ENCODE measurements at regions not wholly inside any gene's neighbourhood (a gene's known extent, or its start where the extent isn't known, plus 50 kb on each side); places are given as distances from the start of the nearest gene placed in this dataset.

DNA sequence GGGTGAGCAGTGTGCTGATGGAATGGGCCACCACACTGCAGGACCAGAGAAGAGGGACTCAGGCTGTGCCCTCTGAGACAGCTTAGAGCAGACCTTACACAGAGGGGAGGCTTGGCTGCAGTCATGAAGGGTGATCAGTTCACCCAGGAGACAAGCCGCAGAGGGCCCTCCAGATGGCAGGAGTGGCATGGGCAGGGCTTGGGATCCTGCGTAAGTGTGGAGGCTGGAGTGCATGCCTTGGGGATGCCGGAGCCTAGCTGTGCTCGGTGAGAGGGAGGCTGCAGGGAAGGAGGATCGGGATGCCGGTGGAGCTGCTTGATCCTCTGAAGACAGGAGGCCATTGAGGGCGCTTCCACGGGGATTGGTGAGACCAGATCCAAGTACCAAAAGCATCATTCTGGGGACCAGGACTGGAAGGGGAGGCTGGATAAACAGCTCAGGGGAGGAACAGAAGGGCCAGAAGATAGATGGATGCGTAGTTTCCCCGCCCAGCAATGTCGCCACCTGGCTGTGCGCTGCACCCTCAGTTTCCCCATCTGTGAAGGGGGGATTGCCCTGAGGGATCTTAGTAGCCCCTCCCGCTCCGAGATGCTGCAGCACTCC lies 163.4 kb downstream of the INHBB start:
- no peak overlapping the region for H3K4me3 ChIP-seq (ENCODE audit: low read depth, low read length)
- POLR2A ChIA-PET: no interaction called here
- no peak overlapping the region for H3K27ac ChIP-seq (ENCODE audit: extremely low read depth, low read depth, low read length)
- H3K4me1 ChIP-seq (ENCODE audit: control insufficient read depth, insufficient read depth, low read length): no peaks in the 10 kb centered on the region
- no peaks in the 10 kb centered on the region for H3K36me3 ChIP-seq (ENCODE audit: control insufficient read depth in 2 of 2, insufficient read depth in 1 of 2, low read length in 2 of 2)
- CTCF ChIA-PET: interaction anchor here (0.9 kb wide), 1 partner anchor 12 kb away, joined by 3 read pairs; no protein-coding TSS in a partner anchor
- no peaks in the 10 kb centered on the region for H3K9me3 ChIP-seq (ENCODE audit: control insufficient read depth, insufficient read depth, low read depth, low read length)
- TF ChIP-seq ZFP41 (tag by site-specific recombination; IDR thresholded peaks at IDR 0.05; ENCODE audit: borderline replicate concordance) (no peak), ZNF571 (tag by site-specific recombination; IDR thresholded peaks at IDR 0.05) (no peak), ZNF558 (tag by site-specific recombination; IDR thresholded peaks at IDR 0.05) (no peak), HIC1 (tag by site-specific recombination; IDR thresholded peaks at IDR 0.05) (no peak), SCRT2 (tag by site-specific recombination; IDR thresholded peaks at IDR 0.05) (no peak), ZFP69B (tag by site-specific recombination; IDR thresholded peaks at IDR 0.05) (no peak), ZNF600 (tag by site-specific recombination; IDR thresholded peaks at IDR 0.05) (no peak), SP2 (tag by site-specific recombination; IDR thresholded peaks at IDR 0.05) (no peak), FEZF1 (tag by site-specific recombination; IDR thresholded peaks at IDR 0.05) (no peak)

GRCh38 chr2:120509991-120510735 lies 164.2 kb downstream of the INHBB start:
- H3K4me1 ChIP-seq (ENCODE audit: control insufficient read depth, insufficient read depth, low read length): no peaks in the 10 kb centered on the region
- ChIA-PET POLR2A (no interaction called here), CTCF (interaction anchor here (0.7 kb wide), 1 partner anchor 11 kb away, joined by 4 read pairs; no protein-coding TSS in a partner anchor)
- no peaks in the 10 kb centered on the region for H3K9me3 ChIP-seq (ENCODE audit: control insufficient read depth, insufficient read depth, low read depth, low read length)
- H3K4me3 ChIP-seq (ENCODE audit: low read depth, low read length): no peak overlapping the region
- no peaks in the 10 kb centered on the region for H3K36me3 ChIP-seq (ENCODE audit: control insufficient read depth in 2 of 2, insufficient read depth in 1 of 2, low read length in 2 of 2)
- no peak overlapping the region for H3K27ac ChIP-seq (ENCODE audit: extremely low read depth, low read depth, low read length)
- no peak for TF ChIP-seq ZNF350 (tag by site-specific recombination; IDR thresholded peaks at IDR 0.05)
- TF ChIP-seq ZNF585B (tag by site-specific recombination; IDR thresholded peaks at IDR 0.05): no peak
- TF ChIP-seq PRDM10 (tag by site-specific recombination; IDR thresholded peaks at IDR 0.05): no peak
- no peak for TF ChIP-seq MZF1 (tag by site-specific recombination; IDR thresholded peaks at IDR 0.05; ENCODE audit: borderline replicate concordance)
- TF ChIP-seq GLI2 (tag by site-specific recombination; IDR thresholded peaks at IDR 0.05; ENCODE audit: borderline replicate concordance, low read depth): no peak
- TF ChIP-seq, protein P1, sequence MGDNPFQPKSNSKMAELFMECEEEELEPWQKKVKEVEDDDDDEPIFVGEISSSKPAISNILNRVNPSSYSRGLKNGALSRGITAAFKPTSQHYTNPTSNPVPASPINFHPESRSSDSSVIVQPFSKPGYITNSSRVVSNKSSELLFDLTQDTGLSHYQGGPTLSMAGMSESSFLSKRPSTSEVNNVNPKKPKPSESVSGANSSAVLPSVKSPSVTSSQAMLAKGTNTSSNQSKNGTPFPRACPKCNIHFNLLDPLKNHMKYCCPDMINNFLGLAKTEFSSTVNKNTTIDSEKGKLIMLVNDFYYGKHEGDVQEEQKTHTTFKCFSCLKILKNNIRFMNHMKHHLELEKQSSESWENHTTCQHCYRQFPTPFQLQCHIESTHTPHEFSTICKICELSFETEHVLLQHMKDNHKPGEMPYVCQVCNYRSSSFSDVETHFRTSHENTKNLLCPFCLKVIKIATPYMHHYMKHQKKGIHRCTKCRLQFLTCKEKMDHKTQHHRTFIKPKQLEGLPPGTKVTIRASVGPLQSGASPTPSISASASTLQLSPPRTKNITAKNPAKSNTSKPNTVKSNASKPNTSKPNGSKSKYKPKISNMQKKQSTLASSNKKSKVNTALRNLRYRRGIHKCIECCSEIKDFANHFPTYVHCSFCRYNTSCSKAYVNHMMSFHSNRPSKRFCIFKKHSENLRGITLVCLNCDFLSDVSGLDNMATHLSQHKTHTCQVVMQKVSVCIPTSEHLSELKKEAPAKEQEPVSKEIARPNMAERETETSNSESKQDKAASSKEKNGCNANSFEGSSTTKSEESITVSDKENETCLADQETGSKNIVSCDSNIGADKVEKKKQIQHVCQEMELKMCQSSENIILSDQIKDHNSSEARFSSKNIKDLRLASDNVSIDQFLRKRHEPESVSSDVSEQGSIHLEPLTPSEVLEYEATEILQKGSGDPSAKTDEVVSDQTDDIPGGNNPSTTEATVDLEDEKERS (tag by site-specific recombination; IDR thresholded peaks at IDR 0.05): no peak
- no peak for TF ChIP-seq ZNF302 (tag by site-specific recombination; IDR thresholded peaks at IDR 0.05; ENCODE audit: low read depth)
- TF ChIP-seq, protein P2, sequence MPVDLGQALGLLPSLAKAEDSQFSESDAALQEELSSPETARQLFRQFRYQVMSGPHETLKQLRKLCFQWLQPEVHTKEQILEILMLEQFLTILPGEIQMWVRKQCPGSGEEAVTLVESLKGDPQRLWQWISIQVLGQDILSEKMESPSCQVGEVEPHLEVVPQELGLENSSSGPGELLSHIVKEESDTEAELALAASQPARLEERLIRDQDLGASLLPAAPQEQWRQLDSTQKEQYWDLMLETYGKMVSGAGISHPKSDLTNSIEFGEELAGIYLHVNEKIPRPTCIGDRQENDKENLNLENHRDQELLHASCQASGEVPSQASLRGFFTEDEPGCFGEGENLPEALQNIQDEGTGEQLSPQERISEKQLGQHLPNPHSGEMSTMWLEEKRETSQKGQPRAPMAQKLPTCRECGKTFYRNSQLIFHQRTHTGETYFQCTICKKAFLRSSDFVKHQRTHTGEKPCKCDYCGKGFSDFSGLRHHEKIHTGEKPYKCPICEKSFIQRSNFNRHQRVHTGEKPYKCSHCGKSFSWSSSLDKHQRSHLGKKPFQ (tag by site-specific recombination; IDR thresholded peaks at IDR 0.05): no peak
- TF ChIP-seq ZNF114 (tag by site-specific recombination; IDR thresholded peaks at IDR 0.05): no peak
- no peak for TF ChIP-seq ZSCAN18 (tag by site-specific recombination; IDR thresholded peaks at IDR 0.05)
- TF ChIP-seq ZEB2 (tag by site-specific recombination; IDR thresholded peaks at IDR 0.05): no peak
- no peak for TF ChIP-seq ZNF404 (tag by site-specific recombination; IDR thresholded peaks at IDR 0.05)
- no peak for TF ChIP-seq ZNF664 (tag by site-specific recombination; IDR thresholded peaks at IDR 0.05)
- TF ChIP-seq ZNF146 (tag by site-specific recombination; IDR thresholded peaks at IDR 0.05): no peak
